Panc1 (cell line): ENCODE measurements at regions not wholly inside any gene's neighbourhood (a gene's known extent, or its start where the extent isn't known, plus 50 kb on each side); places are given as distances from the start of the nearest gene placed in this dataset.

Source experiments
- CTCF ChIP-seq: fragments of 450-650 bp; IDR thresholded peaks from 2 replicates; pipeline ENCODE4 v1.5.1; 2017; ENCODE audit warnings: mild to moderate bottlenecking
- POLR2AphosphoS5 ChIP-seq: IDR thresholded peaks from 2 replicates; pipeline ENCODE4 v1.6.1; 2012; ENCODE audit warnings: mild to moderate bottlenecking, low read depth, low read length, moderate library complexity
- REST ChIP-seq, 2 experiments: IDR thresholded peaks; 2 replicates each; pipeline ENCODE4 v1.6.1; 2011 to 2012; ENCODE audit warnings: low read depth in 2 of 2, control low read depth in 1 of 2, low read length in 1 of 2, mild to moderate bottlenecking in 1 of 2, moderate library complexity in 1 of 2; ENCODE audit not compliant: insufficient read depth in 1 of 2

- TF ChIP-seq CTCF (no peak), POLR2AphosphoS5 (no peak), REST (IDR thresholded peaks at IDR 0.05; ENCODE audit: insufficient read depth in 1 of 2, low read depth in 2 of 2, low read length in 1 of 2) (no peak)
These were observed 90.7 kb upstream of the TBX3 start for GRCh38 chr12:114774699-114775098.
